Stimulated activated CD8-positive, alpha-beta memory T cell treated with anti-CD3 and anti-CD28 coated beads, Interleukin-7, amount 100 ng/mL, for 24 hours (primary cell): ENCODE measurements at regions not wholly inside any gene's neighbourhood (a gene's known extent, or its start where the extent isn't known, plus 50 kb on each side); places are given as distances from the start of the nearest gene placed in this dataset.

Experiments
- DNase-seq: peaks from one replicate; pipeline ENCODE4 v3.0.0-alpha.2; 2020; ENCODE audit warnings: low read depth

- DNase-seq: no peak
Observed at GRCh38 chrX:45381841-45382240, 181.2 kb upstream of the DIPK2B start.

GRCh38 chrX:45381366-45381765, 180.7 kb upstream of the DIPK2B start:
- DNase-seq: no peak

- no peak for DNase-seq
Observed at GRCh38 chrX:45379236-45379635, 178.6 kb upstream of the DIPK2B start.

GRCh38 chrX:45372151-45372550, 171.5 kb upstream of the DIPK2B start:
- DNase-seq: no peak

- no peak for DNase-seq
Observed at GRCh38 chrX:45368705-45369104, 168.0 kb upstream of the DIPK2B start.

- DNase-seq: no peak
Observed at GRCh38 chrX:45363596-45363995, 162.9 kb upstream of the DIPK2B start.

GRCh38 chrX:45360571-45360970, 159.9 kb upstream of the DIPK2B start:
- no peak for DNase-seq

- DNase-seq: no peak
Observed at GRCh38 chrX:45358392-45358791, 157.7 kb upstream of the DIPK2B start.

GRCh38 chrX:45353456-45353855, 152.8 kb upstream of the DIPK2B start:
- DNase-seq: no peak

- no peak for DNase-seq
Observed at GRCh38 chrX:45352611-45353010, 151.9 kb upstream of the DIPK2B start.

GRCh38 chrX:45351478-45351877, 150.8 kb upstream of the DIPK2B start:
- no peak for DNase-seq

GRCh38 chrX:45348296-45348695, 147.6 kb upstream of the DIPK2B start:
- DNase-seq: no peak

- no peak for DNase-seq
Observed at GRCh38 chrX:45347877-45348276, 147.2 kb upstream of the DIPK2B start.

GRCh38 chrX:45344594-45344993, 143.9 kb upstream of the DIPK2B start:
- DNase-seq: no peak

GRCh38 chrX:45329217-45329616, 128.5 kb upstream of the DIPK2B start:
- DNase-seq: no peak

GRCh38 chrX:45324941-45325340, 124.3 kb upstream of the DIPK2B start:
- DNase-seq: no peak

GRCh38 chrX:45323387-45323786, 122.7 kb upstream of the DIPK2B start:
- DNase-seq: no peak

- DNase-seq: no peak
Observed at GRCh38 chrX:45322820-45323219, 122.1 kb upstream of the DIPK2B start.

- no peak for DNase-seq
Observed at GRCh38 chrX:45322382-45322781, 121.7 kb upstream of the DIPK2B start.

- no peak for DNase-seq
Observed at GRCh38 chrX:45320191-45320590, 119.5 kb upstream of the DIPK2B start.

GRCh38 chrX:45309801-45310200, 109.1 kb upstream of the DIPK2B start:
- DNase-seq: no peak

GRCh38 chrX:45309096-45309495, 108.4 kb upstream of the DIPK2B start:
- DNase-seq: no peak

GRCh38 chrX:45306794-45307193, 106.1 kb upstream of the DIPK2B start:
- no peak for DNase-seq

GRCh38 chrX:45300638-45301037, 100.0 kb upstream of the DIPK2B start:
- no peak for DNase-seq
